ENCODE measurements at regions not wholly inside any gene's neighbourhood (a gene's known extent, or its start where the extent isn't known, plus 50 kb on each side); places are given as distances from the start of the nearest gene placed in this dataset.

DNA sequence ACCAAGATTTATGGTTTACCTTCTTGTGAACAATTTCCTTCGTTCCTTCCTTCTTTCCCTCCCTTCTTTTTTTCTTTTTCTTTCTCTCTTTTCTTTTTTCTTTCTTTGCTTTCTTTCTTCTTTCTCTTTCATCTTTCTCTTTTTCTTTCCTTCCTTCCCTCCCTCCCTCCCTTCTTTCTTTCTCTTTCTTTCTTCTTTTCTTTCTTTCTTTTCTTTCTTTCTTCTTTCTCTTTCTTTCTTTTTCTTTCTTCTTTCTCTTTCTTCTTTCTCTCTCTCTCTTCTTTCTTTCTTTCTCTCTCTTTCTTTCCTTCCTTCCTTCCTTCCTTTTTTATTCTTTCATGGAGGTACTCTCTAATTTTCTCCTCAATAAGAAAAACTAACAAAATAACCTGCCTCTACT, 462.1 kb upstream of the ATP2B1 start:
- no peaks in the 10 kb centered on the region for H3K36me3 ChIP-seq (ENCODE audit: insufficient read depth in 1 of 2, low read depth in 1 of 2)
- H3K4me1 ChIP-seq = no peaks in the 10 kb centered on the region
- intact Hi-C loops (cut with DNase I) = no loop called here
- no peaks in the 10 kb centered on the region for H3K27me3 ChIP-seq (ENCODE audit: insufficient read depth in 3 of 3, low read length in 2 of 3)
- H3K4me3 ChIP-seq = no peak overlapping the region
- WGBS, 3 donors = 86 to 97% (median 96%) methylated on average over 1 of the region's 1 CpG
- TF ChIP-seq, protein P1, sequence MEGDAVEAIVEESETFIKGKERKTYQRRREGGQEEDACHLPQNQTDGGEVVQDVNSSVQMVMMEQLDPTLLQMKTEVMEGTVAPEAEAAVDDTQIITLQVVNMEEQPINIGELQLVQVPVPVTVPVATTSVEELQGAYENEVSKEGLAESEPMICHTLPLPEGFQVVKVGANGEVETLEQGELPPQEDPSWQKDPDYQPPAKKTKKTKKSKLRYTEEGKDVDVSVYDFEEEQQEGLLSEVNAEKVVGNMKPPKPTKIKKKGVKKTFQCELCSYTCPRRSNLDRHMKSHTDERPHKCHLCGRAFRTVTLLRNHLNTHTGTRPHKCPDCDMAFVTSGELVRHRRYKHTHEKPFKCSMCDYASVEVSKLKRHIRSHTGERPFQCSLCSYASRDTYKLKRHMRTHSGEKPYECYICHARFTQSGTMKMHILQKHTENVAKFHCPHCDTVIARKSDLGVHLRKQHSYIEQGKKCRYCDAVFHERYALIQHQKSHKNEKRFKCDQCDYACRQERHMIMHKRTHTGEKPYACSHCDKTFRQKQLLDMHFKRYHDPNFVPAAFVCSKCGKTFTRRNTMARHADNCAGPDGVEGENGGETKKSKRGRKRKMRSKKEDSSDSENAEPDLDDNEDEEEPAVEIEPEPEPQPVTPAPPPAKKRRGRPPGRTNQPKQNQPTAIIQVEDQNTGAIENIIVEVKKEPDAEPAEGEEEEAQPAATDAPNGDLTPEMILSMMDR (IDR thresholded peaks at IDR 0.05) = no peak
- no peak for DNase-seq
- no peaks in the 10 kb centered on the region for H3K9me3 ChIP-seq
- no peak overlapping the region for H3K27ac ChIP-seq
- no peak for ATAC-seq

DNA sequence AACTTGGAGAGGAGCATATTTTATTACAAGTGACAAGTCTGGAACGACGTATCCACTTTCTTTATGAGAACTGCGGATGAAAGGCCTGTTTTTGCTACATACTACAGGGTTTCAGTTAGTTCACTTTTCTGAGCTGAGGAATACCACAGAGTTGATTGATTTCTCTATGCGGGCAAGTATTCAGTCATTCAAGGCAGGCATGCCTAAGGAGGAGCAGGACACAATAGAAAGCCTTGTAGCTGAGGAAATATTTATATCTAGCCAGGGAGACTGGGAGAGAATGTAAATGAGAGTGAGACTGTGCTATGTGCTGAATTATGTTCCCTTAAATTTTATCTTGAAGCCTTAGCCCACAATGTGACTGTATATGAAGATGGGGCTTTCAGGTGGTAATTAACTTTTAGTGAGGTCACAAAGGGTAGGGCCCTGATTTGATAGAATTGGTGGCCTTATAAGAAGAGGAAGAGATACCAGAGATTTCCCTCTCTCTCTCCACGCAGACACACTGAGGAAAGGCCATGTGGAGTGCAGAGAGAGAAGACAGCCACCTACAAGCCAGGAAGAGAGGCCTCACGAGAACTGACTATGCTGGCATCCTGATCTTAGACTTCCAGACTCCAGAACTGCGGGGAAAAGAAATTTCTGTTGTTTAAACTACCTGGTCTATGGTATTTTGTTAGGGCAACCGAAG, 459.0 kb upstream of the ATP2B1 start:
- DNase-seq (no peak), ATAC-seq (no peak)
- Histone ChIP-seq H3K36me3 (ENCODE audit: insufficient read depth in 1 of 2, low read depth in 1 of 2) (no peaks in the 10 kb centered on the region), H3K27me3 (ENCODE audit: insufficient read depth in 3 of 3, low read length in 2 of 3) (no peaks in the 10 kb centered on the region), H3K4me3 (no peak overlapping the region), H3K27ac (no peak overlapping the region), H3K4me1 (no peaks in the 10 kb centered on the region), H3K9me3 (no peaks in the 10 kb centered on the region)
- TF ChIP-seq, protein P1 (IDR thresholded peaks at IDR 0.05) = no peak
- intact Hi-C loops (cut with DNase I) = no loop called here
- WGBS, 3 donors = 90 to 95% (median 91%) methylated on average over 7 to 8 of the region's 8 CpGs

DNA sequence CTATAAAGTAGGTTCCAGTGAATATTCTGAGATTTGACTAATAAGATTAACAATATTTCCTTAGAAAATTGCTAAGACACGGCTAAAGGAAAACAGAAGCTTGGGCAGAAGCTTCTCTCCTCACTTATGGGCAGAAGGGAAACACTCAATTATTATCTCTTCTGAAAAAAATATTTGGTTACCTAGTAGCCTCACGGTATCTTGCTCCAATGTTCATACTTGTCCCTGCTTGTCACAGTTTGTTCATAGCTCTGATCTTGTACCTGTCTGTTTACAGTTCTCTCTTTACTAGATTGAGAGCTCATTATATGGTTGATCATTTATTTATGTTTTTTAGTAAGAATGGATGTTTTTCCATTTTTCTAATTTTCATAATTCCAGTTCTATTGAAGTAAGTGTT, 458.0 kb upstream of the ATP2B1 start:
- TF ChIP-seq, protein P1 (IDR thresholded peaks at IDR 0.05) = no peak
- H3K36me3 ChIP-seq (ENCODE audit: insufficient read depth in 1 of 2, low read depth in 1 of 2) = no peaks in the 10 kb centered on the region
- H3K4me1 ChIP-seq = no peaks in the 10 kb centered on the region
- DNase-seq (no peak), ATAC-seq (no peak)
- H3K9me3 ChIP-seq = no peaks in the 10 kb centered on the region
- no peak overlapping the region for H3K27ac ChIP-seq
- intact Hi-C loops (cut with DNase I) = no loop called here
- 86 to 93% (median 88%) methylated on average over 2 of the region's 2 CpGs for WGBS, 3 donors
- no peak overlapping the region for H3K4me3 ChIP-seq
- H3K27me3 ChIP-seq (ENCODE audit: insufficient read depth in 3 of 3, low read length in 2 of 3) = no peaks in the 10 kb centered on the region

DNA sequence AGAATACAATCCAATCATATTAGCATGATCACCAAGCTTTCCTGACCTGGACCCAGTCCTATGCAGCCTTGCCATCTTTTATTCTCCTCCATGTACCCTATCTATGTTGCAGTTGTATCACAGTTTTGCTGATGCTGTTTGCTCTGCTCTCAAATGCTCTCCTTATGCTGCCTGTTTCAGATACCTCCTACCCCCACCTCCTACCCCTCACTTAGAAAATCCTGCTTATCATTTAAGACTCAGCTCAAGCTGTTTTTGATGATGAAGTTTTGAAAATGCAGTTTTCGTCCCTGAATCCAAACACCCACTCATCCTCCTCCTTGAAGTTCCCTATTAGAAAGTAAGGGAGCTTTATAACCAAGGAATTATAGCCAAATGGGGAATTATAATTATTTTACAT, 457.4 kb upstream of the ATP2B1 start:
- no peaks in the 10 kb centered on the region for H3K36me3 ChIP-seq (ENCODE audit: insufficient read depth in 1 of 2, low read depth in 1 of 2)
- H3K4me1 ChIP-seq = no peaks in the 10 kb centered on the region
- DNase-seq = no peak
- TF ChIP-seq, protein P1 (IDR thresholded peaks at IDR 0.05) = no peak
- intact Hi-C loops (cut with DNase I) = no loop called here
- no peak overlapping the region for H3K27ac ChIP-seq
- H3K27me3 ChIP-seq (ENCODE audit: insufficient read depth in 3 of 3, low read length in 2 of 3) = no peaks in the 10 kb centered on the region
- H3K4me3 ChIP-seq = no peak overlapping the region
- 82 to 88% (median 83%) methylated on average over 1 of the region's 1 CpG for WGBS, 3 donors
- no peaks in the 10 kb centered on the region for H3K9me3 ChIP-seq
- ATAC-seq = no peak

DNA sequence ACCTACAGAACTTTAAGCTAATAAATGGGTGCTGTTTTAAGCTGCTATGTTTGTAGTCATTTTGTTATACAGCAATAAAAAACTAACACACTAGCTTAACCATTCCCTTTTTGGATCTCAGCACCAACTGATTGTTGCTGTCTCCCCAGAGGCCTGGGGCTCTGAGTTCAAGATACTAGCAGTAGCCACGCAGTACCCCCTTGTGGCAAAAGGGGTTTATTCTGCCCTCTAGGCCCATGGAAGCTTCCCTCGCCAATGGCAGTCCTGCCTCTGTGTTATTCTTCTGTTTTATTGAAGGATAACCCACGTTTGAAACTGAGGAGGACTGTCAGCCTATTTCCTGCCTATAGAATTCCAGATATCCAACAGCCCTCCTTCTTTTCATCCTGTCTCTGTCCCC, 455.3 kb upstream of the ATP2B1 start:
- no peak overlapping the region for H3K27ac ChIP-seq
- WGBS, 3 donors = 68 to 79% (median 75%) methylated on average over 3 of the region's 3 CpGs
- H3K9me3 ChIP-seq = no peaks in the 10 kb centered on the region
- H3K27me3 ChIP-seq (ENCODE audit: insufficient read depth in 3 of 3, low read length in 2 of 3) = no peaks in the 10 kb centered on the region
- DNase-seq = no peak
- no peaks in the 10 kb centered on the region for H3K4me1 ChIP-seq
- no peaks in the 10 kb centered on the region for H3K36me3 ChIP-seq (ENCODE audit: insufficient read depth in 1 of 2, low read depth in 1 of 2)
- H3K4me3 ChIP-seq = no peak overlapping the region
- no peak for ATAC-seq
- TF ChIP-seq, protein P1 (IDR thresholded peaks at IDR 0.05) = no peak
- intact Hi-C loops (cut with DNase I) = no loop called here

Data from psoas muscle (tissue), 7 donors.